ENCODE measurements at regions not wholly inside any gene's neighbourhood (a gene's known extent, or its start where the extent isn't known, plus 50 kb on each side); places are given as distances from the start of the nearest gene placed in this dataset.

DNA sequence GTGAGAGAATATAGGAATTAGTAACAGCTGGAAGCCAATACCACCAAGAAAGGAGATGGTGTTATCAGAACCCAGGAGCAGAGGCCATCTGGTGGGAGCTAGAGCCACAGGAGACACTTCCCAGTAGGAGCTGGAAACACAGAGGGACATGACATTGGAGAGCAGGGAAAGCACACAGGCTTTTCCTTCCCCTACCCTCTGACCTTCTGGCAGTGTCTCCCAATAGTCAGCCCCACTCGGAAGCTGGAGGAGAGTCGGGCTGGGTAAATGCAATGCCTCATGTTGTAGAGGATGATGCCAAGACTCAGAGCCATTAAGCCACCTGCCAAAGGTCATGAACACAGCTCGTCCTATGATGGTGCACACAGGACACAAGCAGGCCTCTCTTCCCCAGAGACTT is 538.5 kb downstream of the BCL11B start:
- TF ChIP-seq CREB1 (IDR thresholded peaks at IDR 0.05; ENCODE audit: low read depth), result no peak
- TF ChIP-seq EGR1 (IDR thresholded peaks at IDR 0.05), result no peak
- TF ChIP-seq, protein P1, sequence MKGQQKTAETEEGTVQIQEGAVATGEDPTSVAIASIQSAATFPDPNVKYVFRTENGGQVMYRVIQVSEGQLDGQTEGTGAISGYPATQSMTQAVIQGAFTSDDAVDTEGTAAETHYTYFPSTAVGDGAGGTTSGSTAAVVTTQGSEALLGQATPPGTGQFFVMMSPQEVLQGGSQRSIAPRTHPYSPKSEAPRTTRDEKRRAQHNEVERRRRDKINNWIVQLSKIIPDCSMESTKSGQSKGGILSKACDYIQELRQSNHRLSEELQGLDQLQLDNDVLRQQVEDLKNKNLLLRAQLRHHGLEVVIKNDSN (IDR thresholded peaks at IDR 0.05), result no peak
- no peak for TF ChIP-seq YY1 (IDR thresholded peaks at IDR 0.05; ENCODE audit: low read depth)
- TF ChIP-seq EP300 (IDR thresholded peaks at IDR 0.05; ENCODE audit: borderline replicate concordance), result no peak
- TF ChIP-seq, protein P2, sequence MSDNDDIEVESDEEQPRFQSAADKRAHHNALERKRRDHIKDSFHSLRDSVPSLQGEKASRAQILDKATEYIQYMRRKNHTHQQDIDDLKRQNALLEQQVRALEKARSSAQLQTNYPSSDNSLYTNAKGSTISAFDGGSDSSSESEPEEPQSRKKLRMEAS (IDR thresholded peaks at IDR 0.05), result no peak
- no peak for TF ChIP-seq RAD21 (IDR thresholded peaks at IDR 0.05; ENCODE audit: low read depth)
- no peak for TF ChIP-seq ZBTB7A (IDR thresholded peaks at IDR 0.05; ENCODE audit: low read depth)
- TF ChIP-seq TCF12 (IDR thresholded peaks at IDR 0.05; ENCODE audit: low read depth), result no peak
- no peak for TF ChIP-seq TAF1 (IDR thresholded peaks at IDR 0.05; ENCODE audit: low read depth)
- no peak for TF ChIP-seq TEAD4 (IDR thresholded peaks at IDR 0.05)
- no peak for TF ChIP-seq FOXM1 (IDR thresholded peaks at IDR 0.05; ENCODE audit: borderline replicate concordance, low read depth)
- TF ChIP-seq NFIC (IDR thresholded peaks at IDR 0.05), result no peak
- TF ChIP-seq, protein P3, sequence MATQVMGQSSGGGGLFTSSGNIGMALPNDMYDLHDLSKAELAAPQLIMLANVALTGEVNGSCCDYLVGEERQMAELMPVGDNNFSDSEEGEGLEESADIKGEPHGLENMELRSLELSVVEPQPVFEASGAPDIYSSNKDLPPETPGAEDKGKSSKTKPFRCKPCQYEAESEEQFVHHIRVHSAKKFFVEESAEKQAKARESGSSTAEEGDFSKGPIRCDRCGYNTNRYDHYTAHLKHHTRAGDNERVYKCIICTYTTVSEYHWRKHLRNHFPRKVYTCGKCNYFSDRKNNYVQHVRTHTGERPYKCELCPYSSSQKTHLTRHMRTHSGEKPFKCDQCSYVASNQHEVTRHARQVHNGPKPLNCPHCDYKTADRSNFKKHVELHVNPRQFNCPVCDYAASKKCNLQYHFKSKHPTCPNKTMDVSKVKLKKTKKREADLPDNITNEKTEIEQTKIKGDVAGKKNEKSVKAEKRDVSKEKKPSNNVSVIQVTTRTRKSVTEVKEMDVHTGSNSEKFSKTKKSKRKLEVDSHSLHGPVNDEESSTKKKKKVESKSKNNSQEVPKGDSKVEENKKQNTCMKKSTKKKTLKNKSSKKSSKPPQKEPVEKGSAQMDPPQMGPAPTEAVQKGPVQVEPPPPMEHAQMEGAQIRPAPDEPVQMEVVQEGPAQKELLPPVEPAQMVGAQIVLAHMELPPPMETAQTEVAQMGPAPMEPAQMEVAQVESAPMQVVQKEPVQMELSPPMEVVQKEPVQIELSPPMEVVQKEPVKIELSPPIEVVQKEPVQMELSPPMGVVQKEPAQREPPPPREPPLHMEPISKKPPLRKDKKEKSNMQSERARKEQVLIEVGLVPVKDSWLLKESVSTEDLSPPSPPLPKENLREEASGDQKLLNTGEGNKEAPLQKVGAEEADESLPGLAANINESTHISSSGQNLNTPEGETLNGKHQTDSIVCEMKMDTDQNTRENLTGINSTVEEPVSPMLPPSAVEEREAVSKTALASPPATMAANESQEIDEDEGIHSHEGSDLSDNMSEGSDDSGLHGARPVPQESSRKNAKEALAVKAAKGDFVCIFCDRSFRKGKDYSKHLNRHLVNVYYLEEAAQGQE (IDR thresholded peaks at IDR 0.05; ENCODE audit: low read depth), result no peak

DNA sequence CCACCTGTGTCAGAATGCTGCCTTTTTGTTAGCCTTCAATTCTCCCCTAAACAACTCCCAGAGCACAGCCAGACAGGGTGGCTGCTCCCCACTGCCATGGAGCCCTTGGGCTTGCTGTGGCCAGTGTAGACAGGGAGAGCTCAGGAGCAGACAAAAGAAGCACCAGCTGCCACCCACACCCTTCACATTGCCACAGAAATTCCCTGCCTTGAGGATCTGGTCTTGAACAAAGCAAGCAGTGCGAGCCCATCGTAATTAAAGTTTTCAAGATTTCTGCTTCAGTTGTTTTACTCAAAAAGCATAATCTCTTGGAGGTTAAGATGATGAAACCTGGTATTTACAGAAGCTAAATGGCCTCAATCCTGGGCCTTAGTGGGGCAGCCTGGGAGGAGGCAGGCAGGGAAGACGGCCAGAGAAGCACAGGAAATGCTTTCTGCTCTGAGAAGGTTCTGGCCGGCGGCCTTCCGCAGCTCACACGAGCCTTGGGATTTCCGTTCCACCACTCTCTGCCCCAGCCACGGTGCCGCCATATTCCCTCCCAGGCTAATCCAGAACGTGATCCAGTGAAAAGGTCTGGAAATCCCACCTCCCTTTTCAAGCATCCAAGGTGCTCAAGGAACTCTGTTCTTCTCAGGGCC is 535.2 kb downstream of the BCL11B start:
- TF ChIP-seq EGR1 (IDR thresholded peaks at IDR 0.05) (no peak), RAD21 (IDR thresholded peaks at IDR 0.05; ENCODE audit: low read depth) (no peak), CREB1 (IDR thresholded peaks at IDR 0.05; ENCODE audit: low read depth) (no peak), TEAD4 (IDR thresholded peaks at IDR 0.05) (no peak), EP300 (IDR thresholded peaks at IDR 0.05; ENCODE audit: borderline replicate concordance) (no peak), TAF1 (IDR thresholded peaks at IDR 0.05; ENCODE audit: low read depth) (no peak), YY1 (IDR thresholded peaks at IDR 0.05; ENCODE audit: low read depth) (no peak)
- TF ChIP-seq, protein P1 (IDR thresholded peaks at IDR 0.05), result no peak
- TF ChIP-seq, protein P2 (IDR thresholded peaks at IDR 0.05), result no peak
- TF ChIP-seq, protein P3 (IDR thresholded peaks at IDR 0.05; ENCODE audit: low read depth), result no peak

DNA sequence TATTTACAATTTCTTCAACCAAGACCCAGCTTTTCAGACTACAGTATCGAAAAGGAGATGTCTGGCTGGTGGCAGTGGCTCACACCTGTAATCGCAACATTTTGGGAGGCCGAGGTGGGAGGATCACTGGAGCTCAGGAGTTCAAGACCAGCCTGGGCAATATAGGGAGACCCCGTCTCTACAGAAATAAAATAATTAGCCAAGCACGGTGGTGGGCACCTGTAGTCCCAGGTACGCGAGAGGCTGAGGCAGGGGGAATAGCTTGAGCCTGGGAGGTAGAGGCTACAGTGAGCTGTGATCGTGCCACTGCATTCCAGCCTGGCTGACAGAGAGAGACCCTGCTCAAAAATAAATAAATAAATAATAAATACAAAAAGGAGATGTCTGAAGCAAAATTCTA is 530.5 kb downstream of the BCL11B start:
- TF ChIP-seq CREB1 (IDR thresholded peaks at IDR 0.05; ENCODE audit: low read depth) (no peak), ZBTB7A (IDR thresholded peaks at IDR 0.05; ENCODE audit: low read depth) (no peak), EGR1 (IDR thresholded peaks at IDR 0.05) (no peak)

DNA sequence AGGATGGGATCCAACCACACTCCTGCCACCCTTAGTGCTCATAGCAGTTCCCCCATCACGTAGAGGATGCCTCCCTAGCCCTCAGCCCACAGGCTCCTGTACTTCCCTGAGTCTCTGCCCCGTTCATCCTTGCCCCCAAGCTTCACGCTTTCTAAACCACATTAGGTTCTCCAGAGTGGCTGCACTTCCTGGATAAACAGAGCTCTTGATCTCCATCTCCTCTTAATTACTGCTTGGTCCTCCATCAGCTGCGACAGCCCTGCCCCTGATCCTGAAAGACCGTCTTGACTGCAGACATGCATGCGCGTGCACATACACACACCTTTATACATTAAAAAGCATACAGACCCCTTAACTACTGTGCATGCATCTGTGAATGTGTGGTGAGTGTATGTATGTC is 530.0 kb downstream of the BCL11B start:
- TF ChIP-seq NFIC (IDR thresholded peaks at IDR 0.05) (no peak), FOXM1 (IDR thresholded peaks at IDR 0.05; ENCODE audit: borderline replicate concordance, low read depth) (no peak), EP300 (IDR thresholded peaks at IDR 0.05; ENCODE audit: borderline replicate concordance) (no peak), EGR1 (IDR thresholded peaks at IDR 0.05) (no peak), TAF1 (IDR thresholded peaks at IDR 0.05; ENCODE audit: low read depth) (no peak), CREB1 (IDR thresholded peaks at IDR 0.05; ENCODE audit: low read depth) (no peak), TEAD4 (IDR thresholded peaks at IDR 0.05) (no peak), ZBTB7A (IDR thresholded peaks at IDR 0.05; ENCODE audit: low read depth) (no peak), CEBPB (IDR thresholded peaks at IDR 0.05) (no peak), YY1 (IDR thresholded peaks at IDR 0.05; ENCODE audit: low read depth) (no peak), RAD21 (IDR thresholded peaks at IDR 0.05; ENCODE audit: low read depth) (no peak), TCF12 (IDR thresholded peaks at IDR 0.05; ENCODE audit: low read depth) (no peak)
- TF ChIP-seq, protein P1 (IDR thresholded peaks at IDR 0.05), result no peak
- TF ChIP-seq, protein P2 (IDR thresholded peaks at IDR 0.05), result no peak
- TF ChIP-seq, protein P3 (IDR thresholded peaks at IDR 0.05; ENCODE audit: low read depth), result no peak
